Panc1 (cell line): ENCODE measurements at regions not wholly inside any gene's neighbourhood (a gene's known extent, or its start where the extent isn't known, plus 50 kb on each side); places are given as distances from the start of the nearest gene placed in this dataset.

Experiments used
- ATAC-seq: fragments of 200-7000 bp; cut with Tn5 transposase; 2 replicates; pipeline ENCODE4 v1.9.1; 2020; ENCODE audit warnings: mild to moderate bottlenecking, moderate library complexity
- BruUV-seq: library from RNA; stranded (reverse); fragments of 400-500 nt; replicated peaks from 2 replicates; lab custom pipeline; 2021; lab: Mats Ljungman, UMichigan
- CTCF ChIA-PET: fragments of 300-600 bp; sonication (Branson Sonifier 250); formaldehyde crosslinking; loops from one replicate; lab custom pipeline; 2022; ENCODE audit warnings: antibody characterized with exemption; lab: Charles Lee
- POLR2A ChIA-PET: fragments of 300-600 bp; sonication (Branson Sonifier 250); formaldehyde crosslinking; loops from one replicate; lab custom pipeline; 2022; ENCODE audit warnings: antibody characterized with exemption; lab: Charles Lee
- DNase-seq: peaks from one replicate; pipeline ENCODE4 v3.0.0-alpha.2; 2010; ENCODE audit warnings: low read depth, low spot score
- H3K27ac ChIP-seq: 2 replicates; pipeline ENCODE4 v1.5.1; 2011; ENCODE audit warnings: mild to moderate bottlenecking, low read length, inconsistent platforms
- H3K27me3 ChIP-seq: fragments of 200-500 bp; sonication (Bioruptor generic); 2 replicates; pipeline ENCODE4 v1.6.0; 2014; ENCODE audit warnings: low read length, inconsistent platforms; ENCODE audit not compliant: control insufficient read depth, insufficient read depth
- H3K36me3 ChIP-seq: fragments of 200-500 bp; sonication (Bioruptor generic); 2 replicates; pipeline ENCODE4 v1.5.1; 2014; ENCODE audit warnings: inconsistent platforms, mild to moderate bottlenecking, low read length, moderate library complexity; ENCODE audit not compliant: control insufficient read depth, insufficient read depth
- H3K4me1 ChIP-seq: 2 replicates; pipeline ENCODE4 v1.5.1; 2011; ENCODE audit warnings: inconsistent platforms, mild to moderate bottlenecking, low read length, moderate library complexity; ENCODE audit not compliant: control insufficient read depth, insufficient read depth
- H3K4me3 ChIP-seq, 2 experiments: 2 replicates each; pipeline ENCODE4 v1.5.1; 2011 to 2012; ENCODE audit warnings: low read depth in 2 of 2, low read length in 2 of 2, mild to moderate bottlenecking in 2 of 2, inconsistent platforms in 1 of 2, moderate library complexity in 1 of 2
- H3K9me3 ChIP-seq: fragments of 200-500 bp; sonication (Bioruptor generic); 2 replicates; pipeline ENCODE4 v1.5.1; 2014; ENCODE audit warnings: low read depth, mild to moderate bottlenecking, inconsistent platforms, low read length, moderate library complexity; ENCODE audit not compliant: control insufficient read depth, insufficient read depth
- CTCF ChIP-seq: fragments of 450-650 bp; IDR thresholded peaks from 2 replicates; pipeline ENCODE4 v1.5.1; 2017; ENCODE audit warnings: mild to moderate bottlenecking
- POLR2AphosphoS5 ChIP-seq: IDR thresholded peaks from 2 replicates; pipeline ENCODE4 v1.6.1; 2012; ENCODE audit warnings: mild to moderate bottlenecking, low read depth, low read length, moderate library complexity
- REST ChIP-seq, 2 experiments: IDR thresholded peaks; 2 replicates each; pipeline ENCODE4 v1.6.1; 2011 to 2012; ENCODE audit warnings: low read depth in 2 of 2, control low read depth in 1 of 2, low read length in 1 of 2, mild to moderate bottlenecking in 1 of 2, moderate library complexity in 1 of 2; ENCODE audit not compliant: insufficient read depth in 1 of 2
- SIN3A ChIP-seq: IDR thresholded peaks from 2 replicates; pipeline ENCODE4 v1.6.1; 2012; ENCODE audit warnings: low read depth, mild to moderate bottlenecking, low read length, moderate library complexity, borderline replicate concordance; ENCODE audit not compliant: insufficient read depth
- TCF7L2 ChIP-seq: IDR thresholded peaks from 2 replicates; pipeline ENCODE4 v1.6.1; 2011; ENCODE audit warnings: mild to moderate bottlenecking, low read depth, low read length, inconsistent platforms
- in situ Hi-C: cut with HindIII; loops from 2 replicates; pipeline ENCODE4 v1.10.0; 2016; ENCODE audit warnings: low sequenced_read_pairs, low pct_unique_long_range_greater_than_20kb
- intact Hi-C: fragments of 100-400 bp; cut with micrococcal nuclease; formaldehyde crosslinking; loops from one replicate; pipeline ENCODE4 v1.10.0; 2022; ENCODE audit not compliant: unreplicated experiment

GRCh38 chr14:56463271-56463890 lies 116.2 kb upstream of the TMEM260 start:
- H3K4me1 ChIP-seq, result no peaks in the 10 kb centered on the region
- TF ChIP-seq CTCF (no peak), SIN3A (no peak), POLR2AphosphoS5 (no peak), REST (IDR thresholded peaks at IDR 0.05; ENCODE audit: insufficient read depth in 1 of 2, low read depth in 2 of 2, low read length in 1 of 2) (no peak), TCF7L2 (no peak)
- ChIA-PET CTCF (no interaction called here), POLR2A (interaction anchor here (0.6 kb wide), 1 partner anchor 792 kb away, joined by 24 read pairs; no protein-coding TSS in a partner anchor)
- H3K27ac ChIP-seq, result no peak overlapping the region
- no peaks in the 10 kb centered on the region for H3K27me3 ChIP-seq
- H3K36me3 ChIP-seq, result no peaks in the 10 kb centered on the region
- in situ Hi-C loops, result no loop called here
- no peak for DNase-seq
- no peaks in the 10 kb centered on the region for H3K9me3 ChIP-seq
- H3K4me3 ChIP-seq, result no peak overlapping the region
- intact Hi-C loops, result no loop called here
- ATAC-seq, result no peak
- no TSS peak for BruUV-seq

DNA sequence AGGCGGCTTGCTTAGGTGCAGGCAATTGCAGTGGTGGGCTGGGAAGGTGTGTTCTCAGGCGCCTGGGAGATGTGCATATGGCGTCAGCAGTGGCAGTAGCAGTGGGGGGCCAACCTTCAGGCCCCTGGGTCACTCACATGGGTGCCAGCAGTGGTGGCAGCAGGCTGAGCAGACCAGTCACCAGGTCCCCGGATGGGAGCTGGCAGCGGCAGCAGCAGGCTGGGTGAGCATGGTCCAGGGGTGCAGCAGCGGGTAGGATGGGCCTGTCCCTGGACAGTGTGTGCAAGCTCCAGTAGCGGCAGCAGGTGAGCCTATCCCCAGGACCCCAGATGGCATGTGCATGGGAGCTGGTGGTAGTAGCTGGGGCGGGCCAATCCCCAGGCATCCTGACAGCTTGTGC lies 108.5 kb upstream of the TMEM260 start:
- CTCF ChIA-PET, result interaction anchor here (0.6 kb wide), 1 partner anchor 743 kb away, joined by 5 read pairs; no protein-coding TSS in a partner anchor
- no peak overlapping the region for H3K4me3 ChIP-seq
- ATAC-seq (no peak), DNase-seq (no peak)
- intact Hi-C loops, result loop anchor here (10.0 kb wide), 1 partner anchor 1036 kb away; no protein-coding TSS in a partner anchor
- no peak for TF ChIP-seq CTCF
- no peak for TF ChIP-seq POLR2AphosphoS5
- TF ChIP-seq TCF7L2, result no peak
- no peak for TF ChIP-seq SIN3A
- no peak for TF ChIP-seq REST (IDR thresholded peaks at IDR 0.05; ENCODE audit: insufficient read depth in 1 of 2, low read depth in 2 of 2, low read length in 1 of 2)
- H3K27ac ChIP-seq, result no peak overlapping the region
- no peaks in the 10 kb centered on the region for H3K27me3 ChIP-seq
- no peaks in the 10 kb centered on the region for H3K9me3 ChIP-seq
- in situ Hi-C loops, result no loop called here
- POLR2A ChIA-PET, result no interaction called here
- H3K4me1 ChIP-seq, result no peaks in the 10 kb centered on the region
- H3K36me3 ChIP-seq, result no peaks in the 10 kb centered on the region
- no TSS peak for BruUV-seq
